Inflammatory macrophage treated with lipopolysaccharide for 4 hours (primary cell): ENCODE measurements at regions not wholly inside any gene's neighbourhood (a gene's known extent, or its start where the extent isn't known, plus 50 kb on each side); places are given as distances from the start of the nearest gene placed in this dataset.
"Not testable (repeated sequence)": the region's sequence is repeated elsewhere in the genome, so short reads cannot be mapped to it uniquely, and the experiment has no call there.

Source experiments
- DNase-seq: peaks from one replicate; pipeline ENCODE4 v3.0.0-alpha.2; 2020

- no peak for DNase-seq
Measured at GRCh38 chr3:140752499-140752898, 74.6 kb downstream of the TRIM42 start.

- DNase-seq, result no peak
Measured at GRCh38 chr3:140753865-140754754, 76.2 kb downstream of the TRIM42 start.

- DNase-seq, result no peak
Measured at GRCh38 chr3:140754936-140755335, 77.1 kb downstream of the TRIM42 start.

GRCh38 chr3:140756240-140757016, 78.6 kb downstream of the TRIM42 start:
- no peak for DNase-seq

- DNase-seq, result no peak
Measured at GRCh38 chr3:140758791-140759444, 81.1 kb downstream of the TRIM42 start.

- DNase-seq, result no peak
Measured at GRCh38 chr3:140760324-140761075, 82.6 kb downstream of the TRIM42 start.

- DNase-seq, result peak; percentile 45
Measured at GRCh38 chr3:140761076-140761639, 83.3 kb downstream of the TRIM42 start.

- DNase-seq, result no peak
Measured at GRCh38 chr3:140762746-140763145, 84.9 kb downstream of the TRIM42 start.

GRCh38 chr3:140763532-140763931, 85.7 kb downstream of the TRIM42 start:
- DNase-seq, result no peak

GRCh38 chr3:140765246-140765645, 87.4 kb downstream of the TRIM42 start:
- DNase-seq, result no peak

- no peak for DNase-seq
Measured at GRCh38 chr3:140766465-140766864, 88.6 kb downstream of the TRIM42 start.

GRCh38 chr3:140767566-140767965, 89.7 kb downstream of the TRIM42 start:
- DNase-seq, result no peak

GRCh38 chr3:140768941-140769340, 91.1 kb downstream of the TRIM42 start:
- no peak for DNase-seq

- DNase-seq, result no peak
Measured at GRCh38 chr3:140769951-140770350, 92.1 kb downstream of the TRIM42 start.

- DNase-seq, result peak; percentile 63
Measured at GRCh38 chr3:140770977-140771667, 93.3 kb downstream of the TRIM42 start.

GRCh38 chr3:140777631-140778233, 99.9 kb downstream of the TRIM42 start:
- no peak for DNase-seq

GRCh38 chr3:140791368-140791767, 113.5 kb downstream of the TRIM42 start:
- DNase-seq, result no peak

GRCh38 chr3:140794507-140794906, 116.6 kb downstream of the TRIM42 start:
- no peak for DNase-seq

- DNase-seq, result not testable (repeated sequence)
Measured at GRCh38 chr3:140802898-140803297, 125.0 kb downstream of the TRIM42 start.

- no peak for DNase-seq
Measured at GRCh38 chr3:140809316-140809715, 131.5 kb downstream of the TRIM42 start.
